ENCODE measurements at regions not wholly inside any gene's neighbourhood (a gene's known extent, or its start where the extent isn't known, plus 50 kb on each side); places are given as distances from the start of the nearest gene placed in this dataset.

GRCh38 chr5:165448753-165449152 lies 1943.3 kb downstream of the MAT2B start:
- TF ChIP-seq POLR2A (IDR thresholded peaks at IDR 0.05) (no peak), CTCF (IDR thresholded peaks at IDR 0.05 in 4 of 5, conservative IDR thresholded peaks at IDR 0.05 in 1 of 5) (no peak)

All from gastrocnemius medialis (tissue), 4 donors.